ENCODE measurements at regions not wholly inside any gene's neighbourhood (a gene's known extent, or its start where the extent isn't known, plus 50 kb on each side); places are given as distances from the start of the nearest gene placed in this dataset.

GRCh38 chr4:156673483-156673882 lies 298.1 kb downstream of the PDGFC start:
- Histone ChIP-seq H3K27ac (no peak overlapping the region), H3K4me3 (ENCODE audit: low read depth, low read length) (no peak overlapping the region)
- in situ Hi-C loops (cut with HindIII; ENCODE audit: low pct_ligation_motif_present, low sequenced_read_pairs): no loop called here

DNA sequence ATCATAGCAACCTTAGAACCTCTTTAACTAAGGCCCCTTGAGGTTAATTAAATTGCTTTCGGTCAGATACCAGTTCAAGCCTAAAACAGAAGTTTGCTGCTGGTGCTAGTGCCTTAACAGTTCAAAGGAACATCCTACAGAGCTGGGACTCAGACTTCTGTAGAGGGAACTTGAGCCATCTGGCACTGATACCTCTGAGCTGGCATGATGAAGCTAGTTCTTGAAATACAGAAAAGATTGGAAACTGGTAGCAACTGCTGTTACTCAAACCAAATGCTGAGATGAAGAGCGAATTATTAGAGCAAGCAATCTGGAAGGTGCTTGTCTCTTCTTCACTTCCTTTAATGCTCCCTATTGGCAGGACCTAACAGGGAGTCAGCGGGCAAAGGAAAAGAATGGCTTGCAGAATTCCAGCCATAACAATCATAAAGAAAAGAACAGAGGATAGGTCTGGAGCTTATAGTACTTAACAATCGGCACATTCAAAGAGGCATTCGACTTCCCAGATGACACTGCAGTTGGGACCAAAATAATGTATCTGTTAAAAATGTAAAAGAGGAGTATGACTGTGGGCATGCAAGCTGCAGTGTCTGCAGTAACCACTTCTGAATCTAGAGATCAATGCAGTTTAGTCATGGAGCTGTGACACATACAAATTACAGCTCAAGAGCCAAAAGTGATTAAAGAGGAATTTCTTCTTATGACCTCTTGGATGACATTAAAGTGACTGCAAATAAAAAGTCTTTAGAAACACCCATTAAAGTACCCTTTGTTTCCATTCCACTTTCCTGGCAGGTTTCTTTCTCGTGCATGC lies 298.9 kb downstream of the PDGFC start:
- Histone ChIP-seq H3K27ac (no peak overlapping the region), H3K4me3 (ENCODE audit: low read depth, low read length) (no peak overlapping the region), H3K36me3 (replicated peaks) (no peaks in the 10 kb centered on the region), H3K27me3 (replicated peaks) (no peaks in the 10 kb centered on the region)
- TF ChIP-seq CTCF (IDR thresholded peaks at IDR 0.05; ENCODE audit: low read depth, low read length, missing control alignments): no peak
- in situ Hi-C loops (cut with HindIII; ENCODE audit: low pct_ligation_motif_present, low sequenced_read_pairs): no loop called here
- no peak for DNase-seq

More at GRCh38 chr4:156673483-156673882, 298.1 kb downstream of the PDGFC start:
- no peak for TF ChIP-seq CTCF (IDR thresholded peaks at IDR 0.05; ENCODE audit: low read depth, low read length, missing control alignments)
- no peaks in the 10 kb centered on the region for H3K27me3 ChIP-seq (replicated peaks)
- H3K36me3 ChIP-seq (replicated peaks): no peaks in the 10 kb centered on the region
- peak; percentile 25 for DNase-seq

DNA sequence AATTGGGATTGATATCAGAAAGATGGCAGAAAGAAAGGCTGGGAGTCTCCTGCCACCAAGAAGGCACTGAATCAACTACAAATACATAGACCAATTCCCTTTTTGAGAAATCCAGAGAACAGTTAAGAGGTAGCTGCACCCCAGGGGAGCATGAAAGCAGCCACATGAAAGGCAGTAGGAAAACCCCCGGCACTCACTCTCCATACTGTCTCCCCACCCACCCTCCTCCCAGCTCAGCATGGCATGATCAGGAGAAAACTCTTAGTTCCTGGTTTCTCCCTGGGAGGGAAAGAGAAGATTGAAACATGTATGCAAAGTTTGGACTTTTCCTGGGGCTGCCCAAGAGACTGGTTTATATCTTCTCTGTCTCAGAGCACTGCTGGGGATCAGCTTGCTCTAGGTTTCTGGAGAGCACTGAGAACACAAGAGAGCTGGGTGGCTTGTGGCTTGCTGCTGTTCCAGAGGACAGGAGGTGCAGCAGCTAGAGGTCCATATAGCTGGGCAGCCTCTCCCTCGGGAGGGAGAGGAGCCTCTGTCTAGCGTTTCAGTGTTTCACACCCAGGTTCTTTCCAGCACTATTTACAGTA lies 305.7 kb downstream of the PDGFC start:
- TF ChIP-seq CTCF (IDR thresholded peaks at IDR 0.05; ENCODE audit: low read depth, low read length, missing control alignments): no peak
- no peak for DNase-seq
- H3K4me3 ChIP-seq (ENCODE audit: low read depth, low read length): no peak overlapping the region
- H3K27me3 ChIP-seq (replicated peaks): no peaks in the 10 kb centered on the region
- H3K36me3 ChIP-seq (replicated peaks): no peaks in the 10 kb centered on the region
- in situ Hi-C loops (cut with HindIII; ENCODE audit: low pct_ligation_motif_present, low sequenced_read_pairs): no loop called here
- no peak overlapping the region for H3K27ac ChIP-seq

- no peak overlapping the region for H3K4me3 ChIP-seq (ENCODE audit: low read depth, low read length)
- no peak for DNase-seq
- no peak for TF ChIP-seq CTCF (IDR thresholded peaks at IDR 0.05; ENCODE audit: low read depth, low read length, missing control alignments)
- H3K27me3 ChIP-seq (replicated peaks): no peaks in the 10 kb centered on the region
- H3K36me3 ChIP-seq (replicated peaks): no peaks in the 10 kb centered on the region
- in situ Hi-C loops (cut with HindIII; ENCODE audit: low pct_ligation_motif_present, low sequenced_read_pairs): no loop called here
- H3K27ac ChIP-seq: no peak overlapping the region
Measured at GRCh38 chr4:156663663-156664062, 307.9 kb downstream of the PDGFC start.

DNA sequence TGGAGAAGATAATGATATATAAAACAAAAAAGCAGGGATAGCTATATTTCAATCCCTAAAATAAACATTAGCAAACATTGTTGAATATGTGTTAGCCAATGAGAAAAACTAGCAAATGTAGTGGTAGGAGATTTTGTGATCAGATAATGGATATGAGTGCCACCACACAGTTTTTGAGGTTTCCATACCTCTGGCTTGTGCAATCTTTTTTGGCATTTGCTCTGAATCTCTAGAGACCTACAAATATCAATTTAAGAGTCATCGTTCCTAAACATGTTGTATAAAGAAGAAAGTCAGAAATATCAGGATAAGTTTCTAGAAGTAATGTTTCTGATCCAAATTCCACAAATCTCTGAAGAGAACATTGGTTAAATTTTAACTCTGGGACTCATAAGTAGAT lies 308.7 kb downstream of the PDGFC start:
- no peak for TF ChIP-seq CTCF (IDR thresholded peaks at IDR 0.05; ENCODE audit: low read depth, low read length, missing control alignments)
- no peaks in the 10 kb centered on the region for H3K36me3 ChIP-seq (replicated peaks)
- H3K27ac ChIP-seq: no peak overlapping the region
- no peak for DNase-seq
- in situ Hi-C loops (cut with HindIII; ENCODE audit: low pct_ligation_motif_present, low sequenced_read_pairs): no loop called here
- H3K4me3 ChIP-seq (ENCODE audit: low read depth, low read length): no peak overlapping the region
- H3K27me3 ChIP-seq (replicated peaks): no peaks in the 10 kb centered on the region

Data from brain microvascular endothelial cell (primary cell).